Activated CD8-positive, alpha-beta T cell treated with anti-CD3 and anti-CD28 coated beads for 36 hours (primary cell): ENCODE measurements at regions not wholly inside any gene's neighbourhood (a gene's known extent, or its start where the extent isn't known, plus 50 kb on each side); places are given as distances from the start of the nearest gene placed in this dataset.

ENCODE experiments used
- ATAC-seq: fragments of 200-7000 bp; cut with Tn5 transposase; one replicate; pipeline ENCODE4 v1.10.0; 2021; ENCODE audit warnings: mild to moderate bottlenecking, moderate library complexity
- CTCF ChIA-PET: fragments of 350-600 bp; sonication (Branson Sonifier 250); formaldehyde crosslinking; loops from one replicate; lab custom pipeline; 2021; ENCODE audit warnings: antibody characterized with exemption; lab: Charles Lee
- POLR2A ChIA-PET: fragments of 350-600 bp; sonication (Branson Sonifier 250); formaldehyde crosslinking; loops from one replicate; lab custom pipeline; 2021; ENCODE audit warnings: antibody characterized with exemption; lab: Charles Lee
- DNase-seq: peaks from one replicate; pipeline ENCODE4 v3.0.0-alpha.2; 2020
- H3K27ac Mint-ChIP-seq: one replicate; pipeline ENCODE4 v1.8.0; 2021; ENCODE audit warnings: mild to moderate bottlenecking, mixed read lengths
- H3K27me3 Mint-ChIP-seq: one replicate; pipeline ENCODE4 v1.8.0; 2021; ENCODE audit warnings: mixed read lengths
- H3K36me3 Mint-ChIP-seq: one replicate; pipeline ENCODE4 v1.8.0; 2021; ENCODE audit warnings: low read depth, mixed read lengths
- H3K4me1 Mint-ChIP-seq: one replicate; pipeline ENCODE4 v1.8.0; 2021; ENCODE audit warnings: low read depth, mixed read lengths
- H3K4me3 Mint-ChIP-seq: one replicate; pipeline ENCODE4 v1.8.0; 2021; ENCODE audit warnings: mild to moderate bottlenecking, moderate library complexity, mixed read lengths
- H3K9me3 Mint-ChIP-seq: one replicate; pipeline ENCODE4 v1.8.0; 2021; ENCODE audit warnings: mixed read lengths
- CTCF ChIP-seq: fragments of 200-600 bp; IDR thresholded peaks from one replicate; pipeline ENCODE4 v1.8.0; 2022; ENCODE audit warnings: antibody characterized with exemption, mild to moderate bottlenecking
- intact Hi-C: fragments of 100-400 bp; cut with micrococcal nuclease; formaldehyde crosslinking; loops from one replicate; pipeline ENCODE4 v1.10.0; 2022

GRCh38 chr1:213728593-213729536, 258.9 kb upstream of the PROX1 start:
- H3K4me1 Mint-ChIP-seq: no peaks in the 10 kb centered on the region
- DNase-seq: no peak
- POLR2A ChIA-PET: no interaction called here
- peaks cover 4% of the 10 kb centered on the region for H3K9me3 Mint-ChIP-seq
- intact Hi-C loops: no loop called here
- CTCF ChIA-PET: no interaction called here
- no peaks in the 10 kb centered on the region for H3K27me3 Mint-ChIP-seq
- H3K4me3 Mint-ChIP-seq: no peak overlapping the region
- no peak for TF ChIP-seq CTCF
- ATAC-seq: no peak
- no peaks in the 10 kb centered on the region for H3K36me3 Mint-ChIP-seq
- H3K27ac Mint-ChIP-seq: no peak overlapping the region

- no peak for TF ChIP-seq CTCF
- Mint-ChIP-seq H3K9me3 (peaks cover 4% of the 10 kb centered on the region), H3K4me1 (no peaks in the 10 kb centered on the region), H3K4me3 (no peak overlapping the region), H3K36me3 (no peaks in the 10 kb centered on the region), H3K27me3 (no peaks in the 10 kb centered on the region), H3K27ac (no peak overlapping the region)
- ChIA-PET POLR2A (no interaction called here), CTCF (no interaction called here)
- DNase-seq (no peak), ATAC-seq (no peak)
- intact Hi-C loops: no loop called here
These were observed 254.1 kb upstream of the PROX1 start for GRCh38 chr1:213733705-213734104.

- no peaks in the 10 kb centered on the region for H3K4me1 Mint-ChIP-seq
- no peak for DNase-seq
- ChIA-PET CTCF (no interaction called here), POLR2A (no interaction called here)
- no peak for TF ChIP-seq CTCF
- H3K9me3 Mint-ChIP-seq: no peaks in the 10 kb centered on the region
- intact Hi-C loops: no loop called here
- ATAC-seq: no peak
- H3K36me3 Mint-ChIP-seq: no peaks in the 10 kb centered on the region
- H3K27me3 Mint-ChIP-seq: no peaks in the 10 kb centered on the region
- H3K27ac Mint-ChIP-seq: no peak overlapping the region
- no peak overlapping the region for H3K4me3 Mint-ChIP-seq
These were observed 250.3 kb upstream of the PROX1 start for GRCh38 chr1:213737398-213738035.

GRCh38 chr1:213738658-213739057, 249.1 kb upstream of the PROX1 start:
- H3K36me3 Mint-ChIP-seq: no peaks in the 10 kb centered on the region
- DNase-seq: no peak
- ATAC-seq: no peak
- H3K27ac Mint-ChIP-seq: no peak overlapping the region
- TF ChIP-seq CTCF: no peak
- POLR2A ChIA-PET: interaction anchor here (0.8 kb wide), 1 partner anchor 116 kb away, joined by 4 read pairs; no protein-coding TSS in a partner anchor
- no peak overlapping the region for H3K4me3 Mint-ChIP-seq
- H3K4me1 Mint-ChIP-seq: no peaks in the 10 kb centered on the region
- peaks cover 3% of the 10 kb centered on the region for H3K9me3 Mint-ChIP-seq
- CTCF ChIA-PET: no interaction called here
- intact Hi-C loops: no loop called here
- H3K27me3 Mint-ChIP-seq: no peaks in the 10 kb centered on the region

- Mint-ChIP-seq H3K27me3 (no peaks in the 10 kb centered on the region), H3K9me3 (peaks cover 5% of the 10 kb centered on the region), H3K4me1 (no peaks in the 10 kb centered on the region), H3K4me3 (no peak overlapping the region), H3K36me3 (no peaks in the 10 kb centered on the region), H3K27ac (no peak overlapping the region)
- ATAC-seq: no peak
- ChIA-PET CTCF (no interaction called here), POLR2A (no interaction called here)
- TF ChIP-seq CTCF: no peak
- DNase-seq: no peak
- intact Hi-C loops: no loop called here
These were observed 244.8 kb upstream of the PROX1 start for GRCh38 chr1:213742992-213743391.
